WTC11 (cell line): ENCODE measurements at regions not wholly inside any gene's neighbourhood (a gene's known extent, or its start where the extent isn't known, plus 50 kb on each side); places are given as distances from the start of the nearest gene placed in this dataset.

Experiments
- ESRRA ChIP-seq: sonication (generic); formaldehyde crosslinking; IDR thresholded peaks from 2 replicates; pipeline ENCODE4 v1.8.1; 2022; ENCODE audit warnings: mild to moderate bottlenecking, missing genetic modification reagents, borderline replicate concordance
- FOXK1 ChIP-seq: sonication (generic); formaldehyde crosslinking; IDR thresholded peaks from 2 replicates; pipeline ENCODE4 v1.8.0; 2022; ENCODE audit warnings: mild to moderate bottlenecking, moderate library complexity, missing genetic modification reagents
- GABPB1 ChIP-seq: sonication (generic); formaldehyde crosslinking; IDR thresholded peaks from 2 replicates; pipeline ENCODE4 v1.8.1; 2023; ENCODE audit warnings: mild to moderate bottlenecking, missing genetic modification reagents
- NFATC4 ChIP-seq: fragments of 250-450 bp; sonication (Bioruptor Pico); IDR thresholded peaks from 2 replicates; pipeline ENCODE4 v1.9.0; 2021; ENCODE audit warnings: mild to moderate bottlenecking
- NR2C2 ChIP-seq: sonication (generic); formaldehyde crosslinking; IDR thresholded peaks from 2 replicates; pipeline ENCODE4 v1.8.0; 2022; ENCODE audit warnings: mild to moderate bottlenecking, missing genetic modification reagents
- NR3C1 ChIP-seq: sonication (generic); formaldehyde crosslinking; conservative IDR thresholded peaks from 2 replicates; pipeline ENCODE4 v1.8.1; 2023; ENCODE audit warnings: low read depth, mild to moderate bottlenecking, missing genetic modification reagents
- ZNF121 ChIP-seq: sonication (generic); formaldehyde crosslinking; IDR thresholded peaks from 2 replicates; pipeline ENCODE4 v1.8.0; 2023; ENCODE audit warnings: missing genetic modification reagents
- ZNF219 ChIP-seq: sonication (generic); formaldehyde crosslinking; IDR thresholded peaks from 2 replicates; pipeline ENCODE4 v1.8.0; 2023; ENCODE audit warnings: missing genetic modification reagents, mild to moderate bottlenecking, borderline replicate concordance
- TF ChIP-seq, protein P1 (sequence below): fragments of 200-600 bp; IDR thresholded peaks from 2 replicates; pipeline ENCODE4 v1.8.0; 2022; ENCODE audit warnings: antibody characterized with exemption
- TF ChIP-seq, protein P2 (sequence below): sonication (generic); formaldehyde crosslinking; IDR thresholded peaks from 2 replicates; pipeline ENCODE4 v1.8.1; 2023; ENCODE audit warnings: mild to moderate bottlenecking, missing genetic modification reagents, borderline replicate concordance
- TF ChIP-seq, protein P3 (sequence below): sonication (generic); formaldehyde crosslinking; IDR thresholded peaks from 2 replicates; pipeline ENCODE4 v1.8.0; 2023; ENCODE audit warnings: missing genetic modification reagents, mild to moderate bottlenecking, borderline replicate concordance

DNA sequence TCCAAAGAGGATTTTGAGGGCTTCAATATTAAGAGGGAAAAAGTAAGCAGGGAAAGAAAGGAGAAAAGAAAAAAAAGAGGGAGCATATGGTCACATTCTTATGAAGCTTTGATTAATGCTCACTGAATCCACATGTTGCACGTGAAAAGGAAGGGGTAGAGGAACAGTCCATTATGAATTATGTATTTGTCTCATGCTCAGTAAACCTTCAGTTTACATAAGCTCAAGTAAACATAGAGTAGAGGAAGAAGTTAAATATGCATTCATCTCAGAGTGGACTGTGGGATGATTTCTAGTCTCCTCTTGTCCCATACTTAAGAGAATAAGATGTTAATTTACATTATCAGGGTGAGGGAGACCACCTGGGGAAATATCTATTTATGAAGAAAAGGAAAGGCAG lies 334.5 kb downstream of the IPO8 start:
- TF ChIP-seq ZNF121 (CRISPR knock-in tag), result no peak
- TF ChIP-seq, protein P1, sequence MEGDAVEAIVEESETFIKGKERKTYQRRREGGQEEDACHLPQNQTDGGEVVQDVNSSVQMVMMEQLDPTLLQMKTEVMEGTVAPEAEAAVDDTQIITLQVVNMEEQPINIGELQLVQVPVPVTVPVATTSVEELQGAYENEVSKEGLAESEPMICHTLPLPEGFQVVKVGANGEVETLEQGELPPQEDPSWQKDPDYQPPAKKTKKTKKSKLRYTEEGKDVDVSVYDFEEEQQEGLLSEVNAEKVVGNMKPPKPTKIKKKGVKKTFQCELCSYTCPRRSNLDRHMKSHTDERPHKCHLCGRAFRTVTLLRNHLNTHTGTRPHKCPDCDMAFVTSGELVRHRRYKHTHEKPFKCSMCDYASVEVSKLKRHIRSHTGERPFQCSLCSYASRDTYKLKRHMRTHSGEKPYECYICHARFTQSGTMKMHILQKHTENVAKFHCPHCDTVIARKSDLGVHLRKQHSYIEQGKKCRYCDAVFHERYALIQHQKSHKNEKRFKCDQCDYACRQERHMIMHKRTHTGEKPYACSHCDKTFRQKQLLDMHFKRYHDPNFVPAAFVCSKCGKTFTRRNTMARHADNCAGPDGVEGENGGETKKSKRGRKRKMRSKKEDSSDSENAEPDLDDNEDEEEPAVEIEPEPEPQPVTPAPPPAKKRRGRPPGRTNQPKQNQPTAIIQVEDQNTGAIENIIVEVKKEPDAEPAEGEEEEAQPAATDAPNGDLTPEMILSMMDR, result no peak
- TF ChIP-seq GABPB1 (CRISPR knock-in tag), result no peak
- no peak for TF ChIP-seq FOXK1
- TF ChIP-seq, protein P2, sequence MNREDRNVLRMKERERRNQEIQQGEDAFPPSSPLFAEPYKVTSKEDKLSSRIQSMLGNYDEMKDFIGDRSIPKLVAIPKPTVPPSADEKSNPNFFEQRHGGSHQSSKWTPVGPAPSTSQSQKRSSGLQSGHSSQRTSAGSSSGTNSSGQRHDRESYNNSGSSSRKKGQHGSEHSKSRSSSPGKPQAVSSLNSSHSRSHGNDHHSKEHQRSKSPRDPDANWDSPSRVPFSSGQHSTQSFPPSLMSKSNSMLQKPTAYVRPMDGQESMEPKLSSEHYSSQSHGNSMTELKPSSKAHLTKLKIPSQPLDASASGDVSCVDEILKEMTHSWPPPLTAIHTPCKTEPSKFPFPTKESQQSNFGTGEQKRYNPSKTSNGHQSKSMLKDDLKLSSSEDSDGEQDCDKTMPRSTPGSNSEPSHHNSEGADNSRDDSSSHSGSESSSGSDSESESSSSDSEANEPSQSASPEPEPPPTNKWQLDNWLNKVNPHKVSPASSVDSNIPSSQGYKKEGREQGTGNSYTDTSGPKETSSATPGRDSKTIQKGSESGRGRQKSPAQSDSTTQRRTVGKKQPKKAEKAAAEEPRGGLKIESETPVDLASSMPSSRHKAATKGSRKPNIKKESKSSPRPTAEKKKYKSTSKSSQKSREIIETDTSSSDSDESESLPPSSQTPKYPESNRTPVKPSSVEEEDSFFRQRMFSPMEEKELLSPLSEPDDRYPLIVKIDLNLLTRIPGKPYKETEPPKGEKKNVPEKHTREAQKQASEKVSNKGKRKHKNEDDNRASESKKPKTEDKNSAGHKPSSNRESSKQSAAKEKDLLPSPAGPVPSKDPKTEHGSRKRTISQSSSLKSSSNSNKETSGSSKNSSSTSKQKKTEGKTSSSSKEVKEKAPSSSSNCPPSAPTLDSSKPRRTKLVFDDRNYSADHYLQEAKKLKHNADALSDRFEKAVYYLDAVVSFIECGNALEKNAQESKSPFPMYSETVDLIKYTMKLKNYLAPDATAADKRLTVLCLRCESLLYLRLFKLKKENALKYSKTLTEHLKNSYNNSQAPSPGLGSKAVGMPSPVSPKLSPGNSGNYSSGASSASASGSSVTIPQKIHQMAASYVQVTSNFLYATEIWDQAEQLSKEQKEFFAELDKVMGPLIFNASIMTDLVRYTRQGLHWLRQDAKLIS (CRISPR knock-in tag), result no peak
- TF ChIP-seq ZNF219, result no peak
- TF ChIP-seq ESRRA (CRISPR knock-in tag), result no peak
- TF ChIP-seq NFATC4 (CRISPR knock-in tag), result no peak
- no peak for TF ChIP-seq NR3C1 (CRISPR knock-in tag)
- no peak for TF ChIP-seq NR2C2 (CRISPR knock-in tag)
- TF ChIP-seq, protein P3, sequence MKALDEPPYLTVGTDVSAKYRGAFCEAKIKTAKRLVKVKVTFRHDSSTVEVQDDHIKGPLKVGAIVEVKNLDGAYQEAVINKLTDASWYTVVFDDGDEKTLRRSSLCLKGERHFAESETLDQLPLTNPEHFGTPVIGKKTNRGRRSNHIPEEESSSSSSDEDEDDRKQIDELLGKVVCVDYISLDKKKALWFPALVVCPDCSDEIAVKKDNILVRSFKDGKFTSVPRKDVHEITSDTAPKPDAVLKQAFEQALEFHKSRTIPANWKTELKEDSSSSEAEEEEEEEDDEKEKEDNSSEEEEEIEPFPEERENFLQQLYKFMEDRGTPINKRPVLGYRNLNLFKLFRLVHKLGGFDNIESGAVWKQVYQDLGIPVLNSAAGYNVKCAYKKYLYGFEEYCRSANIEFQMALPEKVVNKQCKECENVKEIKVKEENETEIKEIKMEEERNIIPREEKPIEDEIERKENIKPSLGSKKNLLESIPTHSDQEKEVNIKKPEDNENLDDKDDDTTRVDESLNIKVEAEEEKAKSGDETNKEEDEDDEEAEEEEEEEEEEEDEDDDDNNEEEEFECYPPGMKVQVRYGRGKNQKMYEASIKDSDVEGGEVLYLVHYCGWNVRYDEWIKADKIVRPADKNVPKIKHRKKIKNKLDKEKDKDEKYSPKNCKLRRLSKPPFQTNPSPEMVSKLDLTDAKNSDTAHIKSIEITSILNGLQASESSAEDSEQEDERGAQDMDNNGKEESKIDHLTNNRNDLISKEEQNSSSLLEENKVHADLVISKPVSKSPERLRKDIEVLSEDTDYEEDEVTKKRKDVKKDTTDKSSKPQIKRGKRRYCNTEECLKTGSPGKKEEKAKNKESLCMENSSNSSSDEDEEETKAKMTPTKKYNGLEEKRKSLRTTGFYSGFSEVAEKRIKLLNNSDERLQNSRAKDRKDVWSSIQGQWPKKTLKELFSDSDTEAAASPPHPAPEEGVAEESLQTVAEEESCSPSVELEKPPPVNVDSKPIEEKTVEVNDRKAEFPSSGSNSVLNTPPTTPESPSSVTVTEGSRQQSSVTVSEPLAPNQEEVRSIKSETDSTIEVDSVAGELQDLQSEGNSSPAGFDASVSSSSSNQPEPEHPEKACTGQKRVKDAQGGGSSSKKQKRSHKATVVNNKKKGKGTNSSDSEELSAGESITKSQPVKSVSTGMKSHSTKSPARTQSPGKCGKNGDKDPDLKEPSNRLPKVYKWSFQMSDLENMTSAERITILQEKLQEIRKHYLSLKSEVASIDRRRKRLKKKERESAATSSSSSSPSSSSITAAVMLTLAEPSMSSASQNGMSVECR (CRISPR knock-in tag), result no peak
